HL-60 (cell line): ENCODE measurements at regions not wholly inside any gene's neighbourhood (a gene's known extent, or its start where the extent isn't known, plus 50 kb on each side); places are given as distances from the start of the nearest gene placed in this dataset.

ENCODE experiments used
- DNase-seq, 2 experiments: peaks; one replicate each; pipeline ENCODE4 v3.0.0-alpha.2; 2010 to 2020; ENCODE audit warnings: low read depth in 1 of 2, low spot score in 1 of 2
- H3K27ac ChIP-seq: fragments of 250-450 bp; sonication (Bioruptor Pico); replicated peaks from 2 replicates; pipeline ENCODE4 v1.5.1; 2020; ENCODE audit warnings: mild to moderate bottlenecking, moderate library complexity
- H3K27me3 ChIP-seq: fragments of 250-450 bp; sonication (Bioruptor Pico); 2 replicates; pipeline ENCODE4 v1.5.1; 2021; ENCODE audit warnings: mild to moderate bottlenecking, moderate library complexity; ENCODE audit not compliant: insufficient read depth, poor library complexity, severe bottlenecking
- H3K4me3 ChIP-seq: replicated peaks from 2 replicates; pipeline ENCODE4 v1.5.1; 2011; ENCODE audit warnings: mild to moderate bottlenecking, control low read depth, low read length; ENCODE audit not compliant: insufficient read depth
- GABPA ChIP-seq: IDR thresholded peaks from 2 replicates; pipeline ENCODE4 v1.6.1; 2012; ENCODE audit warnings: low read depth
- POLR2AphosphoS5 ChIP-seq: IDR thresholded peaks from 2 replicates; pipeline ENCODE4 v1.6.1; 2012; ENCODE audit warnings: low read depth
- SPI1 ChIP-seq: IDR thresholded peaks from 2 replicates; pipeline ENCODE4 v1.6.1; 2012; ENCODE audit warnings: low read depth, mild to moderate bottlenecking, borderline replicate concordance
- TF ChIP-seq, protein P1 (sequence below): IDR thresholded peaks from one replicate; pipeline ENCODE4 v1.5.1; 2011; ENCODE audit warnings: low read length, control low read depth, inconsistent platforms; ENCODE audit not compliant: insufficient read depth
- TF ChIP-seq, protein P2 (sequence below): IDR thresholded peaks from 2 replicates; pipeline ENCODE4 v1.6.1; 2012; ENCODE audit warnings: low read depth; ENCODE audit not compliant: insufficient replicate concordance

DNA sequence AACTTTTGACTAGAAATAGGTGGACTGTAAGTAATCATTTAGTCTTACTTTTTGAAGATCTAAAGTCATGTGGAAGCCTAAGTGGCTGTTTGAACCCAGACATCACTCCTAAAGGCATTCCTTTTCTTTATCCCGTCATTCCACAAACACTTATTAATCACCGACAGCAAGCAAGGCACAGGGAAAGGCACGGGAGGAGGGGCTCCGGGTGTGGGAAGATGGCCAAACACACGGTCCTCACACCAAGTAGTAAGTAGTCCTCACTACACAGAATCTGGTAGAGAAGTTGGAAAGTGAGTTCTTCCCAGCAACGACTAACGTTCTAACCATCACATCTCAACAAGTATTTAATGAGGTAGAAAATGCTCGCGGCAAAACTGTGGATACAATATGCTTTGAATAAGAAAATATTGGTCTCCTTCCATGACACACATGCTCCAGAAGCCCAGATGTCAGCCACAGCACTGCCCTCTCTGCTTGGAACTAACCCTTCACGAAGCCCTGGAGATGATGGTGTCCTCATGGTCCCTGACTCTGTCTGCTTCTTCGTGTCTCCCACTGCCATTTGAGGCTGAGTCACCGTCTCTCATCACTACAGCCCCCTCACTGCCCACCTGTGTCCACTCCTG is 202.2 kb downstream of the OPA1 start:
- no peak overlapping the region for H3K27ac ChIP-seq
- no peak overlapping the region for H3K4me3 ChIP-seq
- no peak for TF ChIP-seq GABPA
- H3K27me3 ChIP-seq: no peaks in the 10 kb centered on the region
- DNase-seq: no peak

DNA sequence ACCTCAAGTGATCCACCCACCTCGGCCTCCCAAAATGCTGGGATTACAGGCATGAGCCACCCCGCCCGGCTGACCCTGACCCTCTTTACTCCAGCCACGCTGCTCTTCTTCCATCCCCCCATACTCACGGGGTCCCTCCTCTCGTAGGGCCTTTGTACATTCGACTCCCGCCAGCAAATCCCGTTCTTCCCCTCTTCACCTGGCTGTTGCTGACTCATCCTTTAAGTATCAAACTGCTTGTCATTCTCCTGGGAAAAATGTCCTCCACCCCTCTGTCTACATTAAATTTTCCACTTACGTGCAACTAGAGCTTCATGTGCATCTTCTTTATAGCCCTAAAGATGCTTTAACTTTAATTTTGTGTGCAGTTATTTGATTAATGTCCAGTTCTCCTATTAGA is 203.1 kb downstream of the OPA1 start:
- no peak overlapping the region for H3K4me3 ChIP-seq
- TF ChIP-seq, protein P1, sequence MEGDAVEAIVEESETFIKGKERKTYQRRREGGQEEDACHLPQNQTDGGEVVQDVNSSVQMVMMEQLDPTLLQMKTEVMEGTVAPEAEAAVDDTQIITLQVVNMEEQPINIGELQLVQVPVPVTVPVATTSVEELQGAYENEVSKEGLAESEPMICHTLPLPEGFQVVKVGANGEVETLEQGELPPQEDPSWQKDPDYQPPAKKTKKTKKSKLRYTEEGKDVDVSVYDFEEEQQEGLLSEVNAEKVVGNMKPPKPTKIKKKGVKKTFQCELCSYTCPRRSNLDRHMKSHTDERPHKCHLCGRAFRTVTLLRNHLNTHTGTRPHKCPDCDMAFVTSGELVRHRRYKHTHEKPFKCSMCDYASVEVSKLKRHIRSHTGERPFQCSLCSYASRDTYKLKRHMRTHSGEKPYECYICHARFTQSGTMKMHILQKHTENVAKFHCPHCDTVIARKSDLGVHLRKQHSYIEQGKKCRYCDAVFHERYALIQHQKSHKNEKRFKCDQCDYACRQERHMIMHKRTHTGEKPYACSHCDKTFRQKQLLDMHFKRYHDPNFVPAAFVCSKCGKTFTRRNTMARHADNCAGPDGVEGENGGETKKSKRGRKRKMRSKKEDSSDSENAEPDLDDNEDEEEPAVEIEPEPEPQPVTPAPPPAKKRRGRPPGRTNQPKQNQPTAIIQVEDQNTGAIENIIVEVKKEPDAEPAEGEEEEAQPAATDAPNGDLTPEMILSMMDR: no peak
- no peak for TF ChIP-seq POLR2AphosphoS5
- TF ChIP-seq, protein P2, sequence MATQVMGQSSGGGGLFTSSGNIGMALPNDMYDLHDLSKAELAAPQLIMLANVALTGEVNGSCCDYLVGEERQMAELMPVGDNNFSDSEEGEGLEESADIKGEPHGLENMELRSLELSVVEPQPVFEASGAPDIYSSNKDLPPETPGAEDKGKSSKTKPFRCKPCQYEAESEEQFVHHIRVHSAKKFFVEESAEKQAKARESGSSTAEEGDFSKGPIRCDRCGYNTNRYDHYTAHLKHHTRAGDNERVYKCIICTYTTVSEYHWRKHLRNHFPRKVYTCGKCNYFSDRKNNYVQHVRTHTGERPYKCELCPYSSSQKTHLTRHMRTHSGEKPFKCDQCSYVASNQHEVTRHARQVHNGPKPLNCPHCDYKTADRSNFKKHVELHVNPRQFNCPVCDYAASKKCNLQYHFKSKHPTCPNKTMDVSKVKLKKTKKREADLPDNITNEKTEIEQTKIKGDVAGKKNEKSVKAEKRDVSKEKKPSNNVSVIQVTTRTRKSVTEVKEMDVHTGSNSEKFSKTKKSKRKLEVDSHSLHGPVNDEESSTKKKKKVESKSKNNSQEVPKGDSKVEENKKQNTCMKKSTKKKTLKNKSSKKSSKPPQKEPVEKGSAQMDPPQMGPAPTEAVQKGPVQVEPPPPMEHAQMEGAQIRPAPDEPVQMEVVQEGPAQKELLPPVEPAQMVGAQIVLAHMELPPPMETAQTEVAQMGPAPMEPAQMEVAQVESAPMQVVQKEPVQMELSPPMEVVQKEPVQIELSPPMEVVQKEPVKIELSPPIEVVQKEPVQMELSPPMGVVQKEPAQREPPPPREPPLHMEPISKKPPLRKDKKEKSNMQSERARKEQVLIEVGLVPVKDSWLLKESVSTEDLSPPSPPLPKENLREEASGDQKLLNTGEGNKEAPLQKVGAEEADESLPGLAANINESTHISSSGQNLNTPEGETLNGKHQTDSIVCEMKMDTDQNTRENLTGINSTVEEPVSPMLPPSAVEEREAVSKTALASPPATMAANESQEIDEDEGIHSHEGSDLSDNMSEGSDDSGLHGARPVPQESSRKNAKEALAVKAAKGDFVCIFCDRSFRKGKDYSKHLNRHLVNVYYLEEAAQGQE: no peak
- no peak for TF ChIP-seq GABPA
- no peak for TF ChIP-seq SPI1
- H3K27me3 ChIP-seq: no peaks in the 10 kb centered on the region
- no peak overlapping the region for H3K27ac ChIP-seq
- DNase-seq: no peak

DNA sequence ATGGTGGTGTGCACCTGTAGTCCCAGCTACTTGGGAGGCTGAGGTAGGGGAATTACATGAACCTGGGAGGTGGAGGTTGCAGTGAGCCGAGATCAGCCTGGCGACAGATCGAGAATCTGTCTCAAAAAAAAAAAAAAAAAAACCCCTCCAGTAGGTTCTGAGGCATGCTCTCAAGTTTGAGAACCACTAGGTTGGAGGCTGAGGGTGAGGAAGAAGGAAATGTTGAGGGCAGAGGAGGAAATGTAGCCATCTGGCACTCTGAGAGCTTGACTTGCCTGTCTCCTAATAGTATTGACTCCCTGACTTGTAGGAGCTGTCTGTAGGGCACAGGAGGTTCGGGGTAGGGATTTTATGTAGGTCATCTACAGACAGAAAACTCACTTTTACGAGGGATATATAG is 204.6 kb downstream of the OPA1 start:
- Histone ChIP-seq H3K27ac (no peak overlapping the region), H3K4me3 (no peak overlapping the region), H3K27me3 (no peaks in the 10 kb centered on the region)
- no peak for TF ChIP-seq POLR2AphosphoS5
- TF ChIP-seq, protein P1: no peak
- no peak for TF ChIP-seq GABPA
- TF ChIP-seq, protein P2: no peak
- TF ChIP-seq SPI1: no peak
- no peak for DNase-seq

DNA sequence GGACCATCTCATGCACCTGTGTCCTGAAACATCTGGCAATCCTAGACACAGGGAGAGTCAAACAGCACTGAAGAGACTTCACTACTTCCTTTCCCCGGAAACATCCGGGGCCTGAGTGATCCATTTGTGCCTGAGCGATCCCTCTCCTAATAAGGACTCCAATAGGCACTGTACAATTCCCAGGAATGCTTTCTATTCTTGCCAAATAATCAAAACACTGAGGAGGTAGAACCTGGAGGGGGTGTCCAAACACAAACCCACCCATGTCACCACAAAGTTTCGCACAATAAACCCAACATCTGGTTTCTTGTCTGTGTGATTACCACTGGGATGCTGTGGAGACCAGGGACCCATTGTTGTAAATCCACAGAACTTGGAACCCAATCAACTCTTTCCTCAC is 205.0 kb downstream of the OPA1 start:
- TF ChIP-seq SPI1: no peak
- TF ChIP-seq, protein P1: no peak
- TF ChIP-seq, protein P2: no peak
- no peak for TF ChIP-seq GABPA
- no peak for TF ChIP-seq POLR2AphosphoS5

More for the DNA sequence above, 205.0 kb downstream of the OPA1 start:
- no peak overlapping the region for H3K4me3 ChIP-seq
- H3K27ac ChIP-seq: no peak overlapping the region
- H3K27me3 ChIP-seq: no peaks in the 10 kb centered on the region
- DNase-seq: no peak
